C4-2B (cell line): ENCODE measurements at regions not wholly inside any gene's neighbourhood (a gene's known extent, or its start where the extent isn't known, plus 50 kb on each side); places are given as distances from the start of the nearest gene placed in this dataset.

Experiments
- CTCF ChIP-seq: fragments of 450-650 bp; conservative IDR thresholded peaks from 2 replicates; pipeline ENCODE4 v1.5.1; 2017; ENCODE audit warnings: mild to moderate bottlenecking
- ZFX ChIP-seq: fragments of 450-650 bp; IDR thresholded peaks from 2 replicates; pipeline ENCODE4 v1.6.1; 2017

- TF ChIP-seq CTCF (no peak), ZFX (no peak)
Observed at GRCh38 chr20:39248862-39249485, 286.8 kb downstream of the DHX35 start.
